Stimulated activated naive CD8-positive, alpha-beta T cell treated with anti-CD3 and anti-CD28 coated beads, Interleukin-15, amount 100 ng/mL, for 72 hours (primary cell): ENCODE measurements at regions not wholly inside any gene's neighbourhood (a gene's known extent, or its start where the extent isn't known, plus 50 kb on each side); places are given as distances from the start of the nearest gene placed in this dataset.

Experiments
- ATAC-seq: fragments of 150-1000 bp; cut with Tn5 transposase; 2 replicates; pipeline ENCODE4 v1.10.0; 2021; ENCODE audit warnings: mild to moderate bottlenecking, moderate library complexity
- DNase-seq, 2 donors: peaks; one replicate each; pipeline ENCODE4 v3.0.0; 2021 to 2022
- H3K27ac Mint-ChIP-seq, 2 donors: one replicate each; pipeline ENCODE4 v1.8.0; 2022; ENCODE audit warnings: mild to moderate bottlenecking in 2 of 2, mixed read lengths in 2 of 2, moderate library complexity in 2 of 2
- H3K27me3 Mint-ChIP-seq: one replicate; pipeline ENCODE4 v1.8.0; 2022; ENCODE audit warnings: mixed read lengths
- H3K4me1 Mint-ChIP-seq: one replicate; pipeline ENCODE4 v1.8.0; 2022; ENCODE audit warnings: mild to moderate bottlenecking, mixed read lengths
- H3K4me3 Mint-ChIP-seq, 2 donors: one replicate each; pipeline ENCODE4 v1.8.0; 2022; ENCODE audit warnings: mild to moderate bottlenecking in 2 of 2, mixed read lengths in 2 of 2, moderate library complexity in 1 of 2
- H3K9me3 Mint-ChIP-seq, 2 donors: one replicate each; pipeline ENCODE4 v1.8.0; 2022; ENCODE audit warnings: mixed read lengths in 2 of 2

DNA sequence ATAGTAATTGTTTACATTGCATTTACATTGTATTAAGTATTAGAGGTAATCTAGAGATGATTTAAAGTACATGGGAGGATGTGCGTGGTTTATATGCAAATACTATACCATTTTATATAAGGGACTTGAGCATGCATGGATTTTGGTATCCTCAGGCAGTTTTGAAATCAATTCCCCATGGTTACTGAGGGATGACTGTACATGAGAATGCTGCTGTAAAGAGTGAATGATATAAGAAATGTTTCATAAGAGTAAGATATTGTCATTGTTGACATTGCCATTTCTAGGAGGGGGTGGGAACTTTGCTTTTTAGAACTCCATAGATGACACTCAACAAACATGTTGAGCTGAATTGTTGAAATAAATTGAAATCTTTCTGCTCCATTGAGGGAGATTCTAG lies 185.0 kb downstream of the SEMA6A start:
- Mint-ChIP-seq H3K4me1 (no peaks in the 10 kb centered on the region), H3K27me3 (no peaks in the 10 kb centered on the region), H3K4me3 (no peak overlapping the region), H3K9me3 (peaks cover 6 to 31% of the 10 kb centered on the region in 2 donors), H3K27ac (no peak overlapping the region)
- no peak for ATAC-seq
- no peak for DNase-seq

DNA sequence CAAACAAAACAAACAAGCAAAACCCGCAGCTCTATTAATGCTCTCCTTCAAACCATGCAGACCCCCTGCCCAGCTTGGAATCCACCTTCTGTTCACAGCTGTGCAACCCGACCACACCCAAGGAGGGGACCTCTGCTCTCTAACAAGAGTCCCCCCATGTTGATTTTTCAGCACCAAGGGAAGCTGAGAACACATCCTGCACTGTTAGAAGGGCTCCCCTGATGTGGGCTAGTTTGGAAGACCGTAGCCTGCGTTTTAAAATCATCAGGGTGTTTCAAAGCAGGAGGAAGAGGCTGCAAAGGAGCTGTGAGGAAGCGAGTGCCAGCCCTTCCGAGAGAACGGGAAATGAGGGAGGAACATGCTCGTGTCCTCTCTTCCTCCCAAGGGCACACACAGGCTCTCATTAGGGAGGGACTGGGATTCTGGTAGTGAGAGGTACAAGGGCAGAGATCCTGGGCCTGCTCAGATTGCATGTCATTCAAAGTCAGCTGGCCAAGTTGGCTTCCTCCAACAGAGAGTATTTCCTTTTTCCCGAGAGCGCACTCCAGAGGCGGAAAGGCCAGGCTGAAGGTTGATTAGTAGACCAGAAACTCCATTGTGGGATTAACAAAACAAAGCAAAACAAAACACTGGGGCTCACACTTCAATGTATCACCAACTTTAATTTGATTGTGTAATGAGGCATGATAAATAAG lies 185.9 kb downstream of the SEMA6A start:
- H3K27me3 Mint-ChIP-seq = no peaks in the 10 kb centered on the region
- no peak overlapping the region for H3K4me3 Mint-ChIP-seq
- ATAC-seq (no peak), DNase-seq (no peak)
- no peaks in the 10 kb centered on the region for H3K4me1 Mint-ChIP-seq
- peaks cover 6 to 33% of the 10 kb centered on the region in 2 donors for H3K9me3 Mint-ChIP-seq
- H3K27ac Mint-ChIP-seq = no peak overlapping the region

DNA sequence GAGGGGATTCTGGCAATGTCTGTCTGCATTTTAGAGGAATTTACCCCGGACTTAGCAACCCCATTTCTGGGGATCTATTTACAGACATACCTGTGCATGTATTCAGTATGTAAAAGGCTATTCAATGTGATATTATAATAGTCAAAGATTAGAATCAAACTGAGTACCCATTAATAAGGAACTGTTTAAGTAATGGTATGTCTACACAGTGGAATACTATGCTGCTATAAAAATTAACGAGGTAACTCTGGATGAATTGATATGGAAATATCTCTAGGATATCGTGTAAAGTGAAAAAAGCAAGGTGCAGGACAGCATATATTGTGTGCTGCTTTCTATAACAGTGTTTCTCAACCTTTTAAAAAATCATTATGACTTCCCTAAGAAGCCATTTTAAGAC lies 186.9 kb downstream of the SEMA6A start:
- Mint-ChIP-seq H3K27ac (no peak overlapping the region), H3K27me3 (no peaks in the 10 kb centered on the region), H3K4me3 (no peak overlapping the region), H3K4me1 (no peaks in the 10 kb centered on the region), H3K9me3 (peaks cover 6 to 37% of the 10 kb centered on the region in 2 donors)
- DNase-seq = no peak
- ATAC-seq = no peak

DNA sequence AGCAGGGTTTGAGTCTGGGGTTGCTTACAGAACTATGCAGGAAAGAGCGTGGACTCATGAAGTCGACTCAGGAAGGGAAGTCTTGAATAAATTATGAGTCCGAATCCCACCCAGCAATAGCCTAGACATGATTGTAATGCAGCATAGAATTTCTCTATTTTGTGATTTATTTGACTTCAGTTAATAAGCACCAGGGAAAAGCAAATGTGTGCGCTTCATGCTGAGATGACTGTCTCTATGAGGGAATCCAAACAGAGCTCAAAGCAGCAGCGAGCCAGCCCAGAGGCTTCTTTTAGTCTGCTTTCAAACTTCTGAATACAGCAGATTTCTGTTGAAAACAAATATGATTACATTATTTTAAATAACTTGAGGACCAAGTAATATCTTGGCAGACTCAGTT lies 188.0 kb downstream of the SEMA6A start:
- DNase-seq (no peak), ATAC-seq (no peak)
- peaks cover 6 to 30% of the 10 kb centered on the region in 2 donors for H3K9me3 Mint-ChIP-seq
- no peaks in the 10 kb centered on the region for H3K4me1 Mint-ChIP-seq
- H3K27ac Mint-ChIP-seq = no peak overlapping the region
- H3K27me3 Mint-ChIP-seq = no peaks in the 10 kb centered on the region
- no peak overlapping the region for H3K4me3 Mint-ChIP-seq

DNA sequence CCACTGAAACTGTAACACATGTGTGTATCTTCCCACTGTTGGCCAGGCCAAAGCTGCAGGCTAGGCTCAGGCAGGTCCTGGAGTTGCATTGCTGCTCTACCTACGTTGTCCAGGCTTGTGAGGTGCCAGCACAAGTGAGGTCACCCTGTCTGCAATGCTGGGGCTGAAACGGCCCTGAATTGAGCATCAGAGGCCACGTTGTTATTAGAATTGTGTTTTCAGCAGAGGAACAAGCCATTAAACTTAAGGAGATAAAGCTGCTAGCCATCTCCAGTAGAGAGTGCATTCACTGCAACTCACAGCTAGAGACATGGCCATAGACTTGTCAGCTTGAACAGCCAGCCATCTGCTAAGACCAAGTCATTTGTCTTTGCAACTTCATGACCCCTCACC lies 191.8 kb downstream of the SEMA6A start:
- Mint-ChIP-seq H3K27ac (no peak overlapping the region), H3K27me3 (no peaks in the 10 kb centered on the region), H3K4me3 (no peak overlapping the region), H3K9me3 (peaks cover 6 to 23% of the 10 kb centered on the region in 2 donors), H3K4me1 (no peaks in the 10 kb centered on the region)
- DNase-seq (no peak), ATAC-seq (no peak)

DNA sequence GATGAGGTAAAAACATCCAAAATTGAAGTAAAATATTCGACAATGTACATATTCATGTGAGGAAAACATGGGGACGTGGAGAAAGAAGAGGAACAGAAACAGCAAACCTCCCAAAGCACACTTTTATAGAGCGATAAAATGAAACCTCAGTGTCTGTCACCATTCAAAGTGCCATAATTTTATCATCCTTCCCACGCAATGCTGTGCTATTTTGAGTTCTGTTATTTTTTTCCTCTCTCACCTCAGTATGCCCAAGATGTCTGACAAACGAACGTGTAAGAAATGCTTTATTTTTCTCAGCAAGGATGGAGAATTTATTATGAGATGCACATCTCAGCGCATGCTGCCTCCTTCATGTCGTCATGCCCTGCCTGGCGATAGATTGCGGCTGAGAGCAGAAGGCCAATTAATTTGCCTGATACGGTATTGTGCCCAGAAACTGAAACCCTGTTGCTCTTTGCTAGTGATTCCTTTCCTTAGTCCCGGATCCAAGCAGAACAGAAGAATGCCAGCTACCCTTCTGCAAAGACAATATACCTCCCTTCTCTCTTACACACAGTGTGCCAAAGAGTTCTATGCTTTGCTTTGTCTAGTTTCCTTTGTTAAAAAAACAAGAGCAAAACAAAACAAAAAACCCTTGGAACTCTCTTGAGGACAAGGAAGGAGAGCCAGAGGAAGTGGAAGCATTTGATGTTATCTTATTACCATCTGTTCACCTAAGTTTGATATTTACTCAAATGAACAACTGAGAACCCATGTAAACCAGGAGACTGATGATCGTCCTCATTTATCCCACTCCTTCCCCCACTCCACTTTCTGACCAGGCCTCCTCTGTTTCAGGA lies 192.4 kb downstream of the SEMA6A start:
- no peaks in the 10 kb centered on the region for H3K4me1 Mint-ChIP-seq
- ATAC-seq = no peak
- no peak overlapping the region for H3K27ac Mint-ChIP-seq
- no peak for DNase-seq
- H3K27me3 Mint-ChIP-seq = no peaks in the 10 kb centered on the region
- H3K4me3 Mint-ChIP-seq = no peak overlapping the region
- H3K9me3 Mint-ChIP-seq = peaks cover 6 to 23% of the 10 kb centered on the region in 2 donors

DNA sequence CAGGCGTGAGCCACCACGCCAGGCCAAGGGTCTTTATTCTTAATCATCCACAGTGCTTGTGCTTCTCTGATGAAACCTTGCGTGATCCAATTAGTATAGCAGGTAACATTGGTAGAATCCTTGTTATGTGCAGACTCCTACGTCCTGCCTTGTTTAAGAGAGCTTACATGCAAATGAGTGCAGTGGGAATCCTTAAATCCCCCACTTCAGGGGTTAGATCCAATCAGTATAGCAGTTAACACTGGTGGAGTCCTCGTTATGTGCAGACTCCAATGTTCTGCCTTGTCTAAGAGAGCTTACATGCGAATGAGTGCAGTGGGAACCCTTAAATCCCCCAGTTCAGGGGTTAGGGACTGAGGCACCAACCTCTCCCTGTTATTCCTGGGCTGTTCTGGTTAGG lies 193.4 kb downstream of the SEMA6A start:
- Mint-ChIP-seq H3K4me1 (no peaks in the 10 kb centered on the region), H3K27me3 (no peaks in the 10 kb centered on the region), H3K9me3 (peaks cover 6 to 14% of the 10 kb centered on the region in 2 donors), H3K27ac (no peak overlapping the region), H3K4me3 (no peak overlapping the region)
- ATAC-seq (no peak), DNase-seq (no peak)

DNA sequence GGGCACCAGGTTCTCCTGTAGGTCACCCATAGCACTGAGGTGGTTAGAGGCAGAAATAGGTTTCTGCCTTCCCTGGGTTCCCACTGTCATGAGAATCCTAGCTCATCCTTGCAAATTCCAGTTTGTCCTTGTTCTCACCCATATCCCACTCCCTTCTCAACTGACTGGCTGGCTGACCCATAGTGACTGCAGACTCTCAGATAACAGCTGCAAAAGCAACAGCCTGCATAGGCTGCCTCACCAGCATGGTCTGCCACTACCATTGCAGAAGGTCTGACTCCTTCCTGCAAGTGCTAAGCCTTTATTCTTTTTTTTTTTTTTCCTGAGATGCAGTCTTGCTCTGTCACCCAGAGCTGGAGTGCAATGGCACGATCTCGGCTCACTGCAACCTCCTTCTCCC lies 194.0 kb downstream of the SEMA6A start:
- Mint-ChIP-seq H3K4me3 (no peak overlapping the region), H3K4me1 (no peaks in the 10 kb centered on the region), H3K9me3 (peaks cover under 1 to 8% of the 10 kb centered on the region in 2 donors), H3K27me3 (no peaks in the 10 kb centered on the region), H3K27ac (no peak overlapping the region)
- DNase-seq (no peak), ATAC-seq (no peak)

DNA sequence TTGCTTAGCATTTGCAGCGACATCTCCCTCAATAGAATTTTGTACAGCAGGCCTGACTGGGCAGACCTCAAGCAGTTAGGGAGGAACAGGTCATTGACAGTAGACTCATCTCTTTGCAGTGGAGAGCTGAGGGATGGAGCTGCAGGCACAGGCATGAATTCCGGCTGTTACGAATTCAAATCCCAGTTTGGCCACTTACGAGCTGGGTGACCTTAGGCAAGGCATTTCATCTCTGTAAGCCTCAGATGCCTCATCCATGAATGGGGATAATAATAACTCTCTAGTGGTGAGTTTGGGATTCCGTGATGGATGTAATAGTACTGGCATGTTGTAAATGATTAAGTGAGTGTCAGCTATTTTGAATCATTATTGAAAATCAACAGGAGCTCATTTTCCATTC lies 195.3 kb downstream of the SEMA6A start:
- DNase-seq (no peak), ATAC-seq (no peak)
- no peaks in the 10 kb centered on the region for H3K27me3 Mint-ChIP-seq
- peaks cover 0 to 6% of the 10 kb centered on the region in 2 donors for H3K9me3 Mint-ChIP-seq
- H3K27ac Mint-ChIP-seq = no peak overlapping the region
- no peak overlapping the region for H3K4me3 Mint-ChIP-seq
- peaks cover 4% of the 10 kb centered on the region for H3K4me1 Mint-ChIP-seq

DNA sequence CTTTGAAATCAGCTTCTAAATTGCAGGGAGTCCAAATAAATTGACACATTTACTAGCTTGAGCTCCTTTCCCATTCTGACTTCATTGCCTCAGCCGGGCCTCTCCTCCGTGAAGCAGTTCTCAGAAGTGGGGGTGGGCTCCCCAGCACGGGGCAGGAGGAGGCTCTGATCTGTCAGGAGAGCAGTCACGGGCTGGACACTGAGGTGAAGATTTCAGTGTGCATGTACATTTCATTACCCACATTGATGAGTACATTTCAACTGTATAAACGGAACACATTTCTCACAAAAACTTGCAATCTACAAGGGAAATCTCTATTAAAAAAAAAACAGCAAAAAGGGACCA lies 195.9 kb downstream of the SEMA6A start:
- H3K27me3 Mint-ChIP-seq = no peaks in the 10 kb centered on the region
- H3K9me3 Mint-ChIP-seq = peaks cover 0 to 5% of the 10 kb centered on the region in 2 donors
- no peak overlapping the region for H3K4me3 Mint-ChIP-seq
- peaks cover 6% of the 10 kb centered on the region for H3K4me1 Mint-ChIP-seq
- ATAC-seq = no peak
- no peak overlapping the region for H3K27ac Mint-ChIP-seq
- DNase-seq = no peak

DNA sequence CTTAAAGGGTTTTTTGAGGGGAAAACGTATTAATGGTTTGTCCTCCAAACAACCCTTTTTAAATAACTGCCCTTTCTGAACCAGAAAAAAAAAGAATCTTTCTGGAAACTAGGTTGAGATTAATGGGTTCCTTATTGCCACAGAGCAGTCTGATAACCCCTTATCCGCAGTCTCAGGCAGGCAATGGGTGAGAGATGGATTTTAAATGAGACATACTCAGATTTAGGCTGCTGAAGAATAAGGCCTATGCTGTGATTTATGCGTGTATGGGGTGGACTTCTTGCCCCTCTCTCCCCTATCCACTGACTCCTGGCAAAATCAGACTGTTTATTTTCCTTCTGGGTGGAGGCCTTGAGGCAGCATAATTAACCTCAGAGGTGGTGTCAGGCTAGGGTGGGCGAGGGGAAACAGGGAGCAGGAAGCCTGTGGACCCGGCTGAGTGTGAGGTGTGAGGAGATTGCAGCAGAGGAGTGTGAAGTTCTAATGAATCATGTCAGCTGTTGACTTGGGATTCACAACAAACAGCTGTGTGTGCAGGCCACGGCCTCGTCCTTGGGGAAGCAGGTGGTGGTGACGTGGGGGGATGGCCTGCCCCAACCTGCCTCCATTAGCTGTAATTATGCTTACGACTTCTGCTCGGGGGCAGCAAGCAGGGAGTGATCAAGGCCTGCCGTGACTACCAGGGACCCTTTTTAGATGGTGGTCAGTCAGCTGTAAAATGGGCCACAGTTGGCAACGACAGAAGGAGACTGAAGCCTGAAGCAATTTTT lies 196.4 kb downstream of the SEMA6A start:
- no peak overlapping the region for H3K4me3 Mint-ChIP-seq
- H3K27me3 Mint-ChIP-seq = no peaks in the 10 kb centered on the region
- ATAC-seq (no peak), DNase-seq (no peak)
- no peak overlapping the region for H3K27ac Mint-ChIP-seq
- peaks cover 12% of the 10 kb centered on the region for H3K4me1 Mint-ChIP-seq
- H3K9me3 Mint-ChIP-seq = no peaks in the 10 kb centered on the region

DNA sequence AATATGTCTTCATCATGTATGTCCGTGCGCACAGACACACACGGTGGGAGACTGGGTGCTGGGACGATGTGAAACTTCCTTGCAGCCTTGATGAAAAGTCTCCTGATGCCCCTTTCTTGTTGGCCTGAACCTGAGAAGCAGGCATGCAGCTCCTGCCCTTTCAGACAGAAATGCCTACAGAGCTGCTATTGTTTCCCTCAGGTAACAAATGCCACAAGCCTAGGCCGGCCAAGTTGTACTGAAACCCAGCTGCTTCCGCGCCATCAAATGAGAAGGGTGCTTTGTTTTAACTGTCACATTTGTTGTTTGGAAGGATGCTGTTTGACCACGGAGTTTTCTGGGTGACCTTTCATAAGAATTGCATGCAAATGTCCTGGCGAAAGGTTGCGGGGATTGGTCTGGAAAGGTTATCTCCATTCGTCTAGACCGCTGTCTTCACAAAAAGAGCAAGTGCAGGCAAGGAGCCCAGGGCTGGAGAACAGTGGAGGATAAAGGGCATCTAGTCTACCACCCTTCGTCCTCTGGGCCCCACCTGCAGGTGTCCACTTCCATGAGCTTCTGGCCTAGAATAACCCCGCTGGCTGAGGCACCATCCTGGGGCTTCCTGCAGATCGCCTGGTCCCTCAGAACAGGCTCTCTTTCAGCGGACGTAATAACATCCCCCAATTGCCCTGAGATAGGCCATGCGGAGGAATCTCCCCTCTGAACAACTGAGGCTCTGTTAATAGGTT lies 197.2 kb downstream of the SEMA6A start:
- H3K4me3 Mint-ChIP-seq = no peak overlapping the region
- peaks cover 18% of the 10 kb centered on the region for H3K4me1 Mint-ChIP-seq
- H3K27ac Mint-ChIP-seq = no peak overlapping the region
- no peak for DNase-seq
- H3K27me3 Mint-ChIP-seq = no peaks in the 10 kb centered on the region
- no peak for ATAC-seq
- H3K9me3 Mint-ChIP-seq = no peaks in the 10 kb centered on the region

DNA sequence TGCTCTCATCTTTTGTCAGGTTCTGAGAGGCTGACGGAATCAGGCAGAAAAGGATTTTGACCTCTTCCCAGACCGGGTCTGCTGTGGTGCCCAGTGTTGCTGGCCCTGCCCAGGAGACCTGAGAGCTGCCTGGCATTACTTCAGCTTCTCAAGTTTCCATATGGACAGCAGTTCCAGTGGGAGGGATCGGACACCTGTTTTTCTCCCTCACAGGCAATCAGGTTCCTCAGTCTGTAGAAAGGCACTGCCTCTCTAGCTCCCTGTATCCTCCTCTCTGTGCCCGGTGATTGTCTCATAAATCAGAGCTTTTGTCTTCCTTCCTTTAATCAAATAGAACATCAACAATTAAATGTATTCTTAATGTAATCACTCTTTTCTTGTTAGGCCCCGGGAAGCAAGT lies 198.7 kb downstream of the SEMA6A start:
- no peaks in the 10 kb centered on the region for H3K9me3 Mint-ChIP-seq
- ATAC-seq = no peak
- DNase-seq = no peak

DNA sequence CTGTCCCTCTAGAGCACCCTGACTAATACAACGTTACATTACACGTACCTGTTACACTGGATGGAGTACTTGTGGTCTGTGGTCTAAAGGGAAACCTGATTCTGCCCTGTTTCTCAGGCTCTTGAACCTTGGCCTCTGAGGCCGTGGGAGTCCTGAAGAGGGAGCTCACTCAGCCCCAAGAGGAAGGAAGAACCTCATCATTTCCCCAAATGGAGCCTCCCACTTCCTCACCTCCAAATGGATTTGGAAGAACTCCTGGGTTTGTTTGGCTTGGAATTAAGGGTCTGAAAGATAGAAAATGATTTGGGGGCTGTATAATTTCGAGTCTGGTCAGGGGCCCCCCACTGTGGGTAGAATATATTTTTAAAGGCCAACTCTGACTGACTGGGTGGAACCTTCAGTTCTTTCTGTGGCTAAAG lies 200.2 kb downstream of the SEMA6A start:
- peak; percentile 52 for ATAC-seq
- Mint-ChIP-seq H3K9me3 (no peaks in the 10 kb centered on the region), H3K4me1 (peaks cover 41% of the 10 kb centered on the region), H3K27me3 (no peaks in the 10 kb centered on the region), H3K4me3 (no peak overlapping the region), H3K27ac (no peak overlapping the region)
- DNase-seq = no peak

More for the DNA sequence above, 198.7 kb downstream of the SEMA6A start:
- Mint-ChIP-seq H3K4me1 (peaks cover 33% of the 10 kb centered on the region), H3K27ac (no peak overlapping the region), H3K4me3 (no peak overlapping the region), H3K27me3 (no peaks in the 10 kb centered on the region)

DNA sequence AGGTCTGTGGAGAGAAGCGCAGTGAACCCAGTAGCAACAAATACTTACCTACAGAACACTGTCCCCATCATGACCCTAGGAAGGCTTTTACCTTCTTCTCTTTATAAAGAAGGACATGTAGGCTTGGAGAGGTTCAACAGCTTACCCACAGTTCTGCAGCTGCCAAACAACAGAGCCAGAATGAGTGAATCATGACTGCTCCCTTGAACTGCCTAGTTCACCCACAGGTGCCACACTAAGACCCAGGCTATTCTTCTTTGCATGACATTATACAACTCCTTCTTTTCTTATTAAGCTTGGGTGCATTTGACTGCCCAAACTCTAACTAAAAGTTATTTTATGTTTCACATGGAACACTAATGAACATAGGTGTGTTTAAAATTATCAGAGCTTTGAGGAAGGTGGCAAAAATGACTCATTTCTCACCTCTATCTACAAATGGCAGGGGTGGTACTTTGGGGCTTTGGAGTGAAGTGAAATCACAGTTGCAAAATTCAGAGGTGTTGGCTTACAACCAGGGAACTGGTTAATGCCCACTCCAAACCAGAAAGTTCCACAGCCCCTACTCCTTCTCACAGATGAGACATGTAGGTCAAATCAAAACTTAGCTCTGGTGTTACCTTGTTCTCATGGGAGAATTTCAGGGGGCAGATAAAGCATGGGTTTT lies 201.6 kb downstream of the SEMA6A start:
- DNase-seq = no peak
- Mint-ChIP-seq H3K27me3 (no peaks in the 10 kb centered on the region), H3K4me3 (no peak overlapping the region), H3K9me3 (no peaks in the 10 kb centered on the region), H3K27ac (no peak overlapping the region), H3K4me1 (peaks cover 41% of the 10 kb centered on the region)
- peak; percentile 43 for ATAC-seq
